ENCODE measurements at regions not wholly inside any gene's neighbourhood (a gene's known extent, or its start where the extent isn't known, plus 50 kb on each side); places are given as distances from the start of the nearest gene placed in this dataset.
"Not testable (repeated sequence)": the region's sequence is repeated elsewhere in the genome, so short reads cannot be mapped to it uniquely, and the experiment has no call there.

DNA sequence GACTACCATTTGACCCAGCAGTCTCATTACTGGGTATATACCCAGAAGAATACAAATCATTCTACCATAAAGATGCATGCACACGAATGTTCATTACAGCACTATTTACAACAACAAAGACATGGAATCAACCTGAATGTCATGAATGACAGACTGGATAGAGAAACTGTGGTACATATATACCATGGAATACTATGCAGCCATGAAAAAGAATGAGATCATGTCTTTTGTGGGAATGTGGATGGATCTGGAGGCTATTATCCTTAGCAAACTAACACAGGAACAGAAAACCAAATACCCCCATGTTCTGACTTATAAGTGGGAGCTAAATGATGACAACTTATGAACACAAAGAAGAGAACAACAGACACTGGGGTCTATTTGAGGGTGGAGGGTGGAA, 102.7 kb downstream of the SOX3 start:
- H4K20me1 ChIP-seq (replicated peaks; ENCODE audit: control insufficient read depth, insufficient read depth, low read length); H3K27ac ChIP-seq (ENCODE audit: extremely low read depth, low read depth, low read length); ATAC-seq; intact Hi-C loops (cut with micrococcal nuclease); H3K4me1 ChIP-seq (replicated peaks in 1 of 2; ENCODE audit: control insufficient read depth in 2 of 2, insufficient read depth in 2 of 2, low read length in 2 of 2); in situ Hi-C loops (cut with MboI); BruUV-seq (replicated peaks); CTCF ChIA-PET (ENCODE audit: low intra/inter-chr PET ratio); H3K9me1 ChIP-seq (ENCODE audit: control insufficient read depth, insufficient read depth, low read length); H3K27me3 ChIP-seq (ENCODE audit: control insufficient read depth in 2 of 2, insufficient read depth in 2 of 2, low read length in 2 of 2); DNase-seq (ENCODE audit: extremely low read depth in 1 of 4, low spot score in 3 of 4); H3K4me3 ChIP-seq; H3K4me2 ChIP-seq (ENCODE audit: insufficient read depth, low read length); H3K79me2 ChIP-seq (ENCODE audit: control insufficient read depth, insufficient read depth, low read length); H3K9me3 ChIP-seq (replicated peaks; ENCODE audit: control insufficient read depth, insufficient read depth, low read depth, low read length); FAIRE-seq; H3K9ac ChIP-seq (ENCODE audit: insufficient read depth in 1 of 2, low read depth in 2 of 2, low read length in 2 of 2); POLR2A ChIA-PET; H2AFZ ChIP-seq (ENCODE audit: low read depth, low read length); H3K36me3 ChIP-seq (ENCODE audit: control insufficient read depth, insufficient read depth, low read length): not testable (repeated sequence)
- TF ChIP-seq ZNF146 (CRISPR knock-in tag; IDR thresholded peaks at IDR 0.05; ENCODE audit: unreplicated experiment): peak; percentile 46
- WGBS (ENCODE audit: insufficient coverage, low coverage, missing lambda C conversion rate): 0% methylated on average over 1 of the region's 1 CpG

DNA sequence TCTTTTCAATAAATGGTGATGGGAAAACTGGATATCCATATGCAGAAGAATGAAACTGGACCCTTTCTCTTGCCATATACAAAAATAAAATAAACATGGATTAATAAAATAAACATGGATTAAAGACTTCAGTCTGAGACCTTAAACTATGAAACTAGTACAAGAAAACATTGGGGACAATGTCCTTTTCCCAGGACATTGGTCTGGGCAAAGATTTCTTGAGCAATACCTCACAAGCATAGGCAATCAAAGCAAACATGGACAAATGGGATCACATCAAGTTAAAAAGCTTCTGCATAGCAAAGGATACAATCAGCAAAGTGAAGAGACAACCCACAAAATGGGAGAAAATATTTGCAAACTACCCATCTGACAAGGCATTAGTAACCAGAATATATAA, 108.5 kb downstream of the SOX3 start:
- intact Hi-C loops (cut with micrococcal nuclease); H3K27ac ChIP-seq (ENCODE audit: extremely low read depth, low read depth, low read length); H3K27me3 ChIP-seq (ENCODE audit: control insufficient read depth in 2 of 2, insufficient read depth in 2 of 2, low read length in 2 of 2); DNase-seq (ENCODE audit: extremely low read depth in 1 of 4, low spot score in 3 of 4); ATAC-seq; H2AFZ ChIP-seq (ENCODE audit: low read depth, low read length); H3K9me1 ChIP-seq (ENCODE audit: control insufficient read depth, insufficient read depth, low read length); H3K4me3 ChIP-seq; H3K4me2 ChIP-seq (ENCODE audit: insufficient read depth, low read length); FAIRE-seq; CTCF ChIA-PET (ENCODE audit: low intra/inter-chr PET ratio); H3K4me1 ChIP-seq (replicated peaks in 1 of 2; ENCODE audit: control insufficient read depth in 2 of 2, insufficient read depth in 2 of 2, low read length in 2 of 2); H3K9ac ChIP-seq (ENCODE audit: insufficient read depth in 1 of 2, low read depth in 2 of 2, low read length in 2 of 2); H4K20me1 ChIP-seq (replicated peaks; ENCODE audit: control insufficient read depth, insufficient read depth, low read length); H3K79me2 ChIP-seq (ENCODE audit: control insufficient read depth, insufficient read depth, low read length); POLR2A ChIA-PET; BruUV-seq (replicated peaks); in situ Hi-C loops (cut with MboI); H3K36me3 ChIP-seq (ENCODE audit: control insufficient read depth, insufficient read depth, low read length); H3K9me3 ChIP-seq (replicated peaks; ENCODE audit: control insufficient read depth, insufficient read depth, low read depth, low read length): not testable (repeated sequence)
